Endothelial cell of umbilical vein (primary cell): ENCODE measurements at regions not wholly inside any gene's neighbourhood (a gene's known extent, or its start where the extent isn't known, plus 50 kb on each side); places are given as distances from the start of the nearest gene placed in this dataset.

Source experiments
- BruUV-seq: library from RNA; stranded (reverse); fragments of 400-500 nt; replicated peaks from 2 replicates; lab custom pipeline; 2021; lab: Mats Ljungman, UMichigan
- CTCF ChIA-PET: fragments of 300-600, 350-600 bp; sonication (Branson Sonifier 250); formaldehyde crosslinking; loops from one replicate; lab custom pipeline; 2021; ENCODE audit warnings: antibody characterized with exemption, inconsistent platforms; lab: Charles Lee
- POLR2A ChIA-PET: fragments of 300-600, 350-600 bp; sonication (Branson Sonifier 250); formaldehyde crosslinking; loops from one replicate; lab custom pipeline; 2021; ENCODE audit warnings: antibody characterized with exemption, inconsistent platforms; lab: Charles Lee
- DNase-seq: peaks from one replicate; pipeline ENCODE4 v3.0.0-alpha.2; 2011; ENCODE audit warnings: low read depth, low spot score
- FAIRE-seq: peaks from 2 replicates; lab custom pipeline; 2011; peaks lifted over from hg19 to GRCh38; lab: Jason Lieb, UNC
- H2AFZ ChIP-seq: 2 replicates; pipeline ENCODE4 v1.6.0; 2012; ENCODE audit warnings: low read depth, low read length, control low read depth, inconsistent platforms
- H3K27ac ChIP-seq: 2 replicates; pipeline ENCODE4 v1.5.1; 2011; ENCODE audit warnings: low read depth, mild to moderate bottlenecking, control low read depth, low read length, moderate library complexity; ENCODE audit not compliant: insufficient read depth
- H3K27me3 ChIP-seq, 2 experiments: 2 replicates each; pipeline versions ENCODE4 v1.6.0 to v1.6.1; 2011; ENCODE audit warnings: low read length in 2 of 2, mixed read lengths in 1 of 2; ENCODE audit not compliant: control insufficient read depth in 2 of 2, insufficient read depth in 2 of 2
- H3K36me3 ChIP-seq, 2 experiments: 2 replicates in 1 of 2; 3 replicates in 1 of 2; pipeline ENCODE4 v1.5.1; 2011; ENCODE audit warnings: low read length in 2 of 2, mild to moderate bottlenecking in 1 of 2, moderate library complexity in 1 of 2; ENCODE audit not compliant: control insufficient read depth in 2 of 2, insufficient read depth in 2 of 2; ENCODE audit errors: extremely low read depth in 1 of 2
- H3K4me1 ChIP-seq: 3 replicates; pipeline ENCODE4 v1.5.1; 2011; ENCODE audit warnings: mild to moderate bottlenecking, low read length; ENCODE audit not compliant: control insufficient read depth, insufficient read depth; ENCODE audit errors: extremely low read depth
- H3K4me2 ChIP-seq: 2 replicates; pipeline ENCODE4 v1.6.1; 2011; ENCODE audit warnings: low read length, control low read depth, mixed read lengths; ENCODE audit not compliant: insufficient read depth
- H3K4me3 ChIP-seq, 3 experiments: fragments of 200-600 bp in 1 of 3; sonication (generic), shearing (Covaris generic) in 1 of 3; replicated peaks in 1 of 3; 2 replicates each; pipeline ENCODE4 v1.5.1; 2011 to 2016; ENCODE audit warnings: control low read depth in 3 of 3, low read length in 3 of 3, mild to moderate bottlenecking in 2 of 3, inconsistent platforms in 1 of 3, low read depth in 1 of 3, moderate library complexity in 1 of 3; ENCODE audit not compliant: insufficient read depth in 1 of 3
- H3K79me2 ChIP-seq: 2 replicates; pipeline ENCODE4 v1.6.0; 2012; ENCODE audit warnings: low read length, inconsistent platforms; ENCODE audit not compliant: control insufficient read depth, insufficient read depth
- H3K9ac ChIP-seq: replicated peaks from 2 replicates; pipeline ENCODE3; 2011; ENCODE audit warnings: low read length, control low read depth; ENCODE audit not compliant: insufficient read depth; ENCODE audit errors: extremely low read depth
- H3K9me1 ChIP-seq: replicated peaks from 3 replicates; pipeline ENCODE4 v1.6.0; 2011; ENCODE audit warnings: mild to moderate bottlenecking, low read length; ENCODE audit not compliant: control insufficient read depth, insufficient read depth; ENCODE audit errors: extremely low read depth
- H3K9me3 ChIP-seq: replicated peaks from 2 replicates; pipeline ENCODE4 v1.5.1; 2012; ENCODE audit warnings: low read length, inconsistent platforms; ENCODE audit not compliant: control insufficient read depth, insufficient read depth
- H4K20me1 ChIP-seq: replicated peaks from 2 replicates; pipeline ENCODE3; 2011; ENCODE audit warnings: mild to moderate bottlenecking, low read length; ENCODE audit not compliant: control insufficient read depth, insufficient read depth; ENCODE audit errors: extremely low read depth
- CTCF ChIP-seq, 2 donors: IDR thresholded peaks; 1 replicate in 1 of 2; 2 replicates in 1 of 2; pipeline ENCODE4 v1.5.1; 2011; ENCODE audit warnings: low read length in 2 of 2, mild to moderate bottlenecking in 2 of 2, moderate library complexity in 2 of 2, control low read depth in 1 of 2, inconsistent platforms in 1 of 2, low read depth in 1 of 2; ENCODE audit not compliant: insufficient read depth in 1 of 2; ENCODE audit errors: extremely low read depth in 1 of 2
- EZH2 ChIP-seq: IDR thresholded peaks from 2 replicates; pipeline ENCODE4 v1.6.1; 2012; ENCODE audit warnings: borderline replicate concordance, low read depth, mild to moderate bottlenecking, moderate library complexity, low read length, inconsistent platforms; ENCODE audit not compliant: severe bottlenecking
- FOS ChIP-seq: IDR thresholded peaks from 2 replicates; pipeline ENCODE4 v1.6.1; 2011; ENCODE audit warnings: mild to moderate bottlenecking, low read length, moderate library complexity, borderline replicate concordance; ENCODE audit not compliant: insufficient read depth
- GATA2 ChIP-seq: IDR thresholded peaks from 2 replicates; pipeline ENCODE4 v1.7.0; 2011; ENCODE audit warnings: low read depth, mild to moderate bottlenecking, moderate library complexity, mixed read lengths, low read length; ENCODE audit not compliant: insufficient read length, insufficient read depth
- JUN ChIP-seq: IDR thresholded peaks from 2 replicates; pipeline ENCODE4 v1.6.1; 2011; ENCODE audit warnings: borderline replicate concordance, low read depth; ENCODE audit not compliant: insufficient read length, insufficient read depth
- POLR2A ChIP-seq: IDR thresholded peaks from 2 replicates; pipeline ENCODE4 v1.6.1; 2012; ENCODE audit warnings: low read depth, mild to moderate bottlenecking, control low read depth, low read length
- dilution Hi-C: fragments of 300-500 bp; cut with MboI; formaldehyde crosslinking; loops from one replicate; pipeline ENCODE4 v1.15.0; 2019; ENCODE audit warnings: low sequenced_read_pairs; ENCODE audit not compliant: extremely low pct_ligation_motif_present
- intact Hi-C: fragments of 100-400 bp; cut with micrococcal nuclease; formaldehyde crosslinking; loops from one replicate; pipeline ENCODE4 v1.10.0; 2022
- TF ChIP-seq, protein P1 (sequence below): IDR thresholded peaks from 2 replicates; pipeline ENCODE4 v1.6.1; 2011; ENCODE audit not compliant: insufficient read depth, insufficient read length

DNA sequence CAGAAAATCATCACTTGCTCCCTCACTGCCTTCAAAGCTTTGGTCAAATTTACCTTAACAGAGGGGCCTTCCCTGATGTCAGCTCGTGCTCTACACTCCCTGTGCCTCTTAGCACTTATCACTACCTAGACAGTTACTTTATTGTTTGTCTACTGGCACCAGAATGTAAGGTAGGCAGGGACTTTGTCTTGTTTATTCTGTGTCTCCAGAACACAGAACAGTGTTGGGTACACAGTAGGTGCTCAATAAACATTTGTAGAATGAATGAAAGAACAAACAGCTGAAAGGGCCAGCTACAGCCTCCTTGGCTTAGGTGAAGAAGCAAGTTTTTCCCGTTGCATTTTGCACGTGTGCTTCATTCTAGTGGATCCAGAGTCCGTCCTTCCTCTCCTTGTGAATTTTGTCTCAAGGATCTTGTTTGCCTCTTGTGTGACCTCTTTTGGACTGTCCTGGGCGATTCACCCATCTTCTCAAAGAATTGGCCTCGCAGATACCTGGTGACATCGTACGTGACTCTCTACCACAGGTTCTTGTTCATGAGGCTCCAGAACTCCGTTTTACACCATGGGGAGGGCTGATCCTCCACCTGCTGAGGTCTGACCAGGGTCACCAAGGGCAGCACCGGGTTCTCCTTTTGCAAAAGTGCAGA, 84.2 kb upstream of the ARMC2 start:
- no peaks in the 10 kb centered on the region for H3K79me2 ChIP-seq
- H3K36me3 ChIP-seq = no peaks in the 10 kb centered on the region
- DNase-seq (no peak), FAIRE-seq (no peak)
- no peak for TF ChIP-seq POLR2A
- TF ChIP-seq CTCF (IDR thresholded peaks at IDR 0.05; ENCODE audit: extremely low read depth in 1 of 2, insufficient read depth in 1 of 2, low read depth in 1 of 2, low read length in 2 of 2) = no peak
- TF ChIP-seq, protein P1, sequence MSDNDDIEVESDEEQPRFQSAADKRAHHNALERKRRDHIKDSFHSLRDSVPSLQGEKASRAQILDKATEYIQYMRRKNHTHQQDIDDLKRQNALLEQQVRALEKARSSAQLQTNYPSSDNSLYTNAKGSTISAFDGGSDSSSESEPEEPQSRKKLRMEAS = no peak
- TF ChIP-seq JUN = no peak
- TF ChIP-seq FOS = no peak
- TF ChIP-seq EZH2 = no peak
- TF ChIP-seq GATA2 = no peak
- H2AFZ ChIP-seq = no peak overlapping the region
- no peak overlapping the region for H3K4me2 ChIP-seq
- intact Hi-C loops (no loop called here), dilution Hi-C loops (no loop called here)
- H3K9me3 ChIP-seq = no peaks in the 10 kb centered on the region
- H3K9me1 ChIP-seq = no peaks in the 10 kb centered on the region
- no peak overlapping the region for H3K27ac ChIP-seq
- peaks cover 1 to 2% of the 10 kb centered on the region in 2 experiments for H3K27me3 ChIP-seq
- H3K4me1 ChIP-seq = no peaks in the 10 kb centered on the region
- POLR2A ChIA-PET = no interaction called here
- no peak overlapping the region for H3K9ac ChIP-seq
- H3K4me3 ChIP-seq = no peak overlapping the region
- no peaks in the 10 kb centered on the region for H4K20me1 ChIP-seq
- CTCF ChIA-PET = interaction anchor here (1.5 kb wide), 1 partner anchor 9 kb away, joined by 3 read pairs; no protein-coding TSS in a partner anchor
- BruUV-seq = no TSS peak
